Erythroblast (primary cell): ENCODE measurements at regions not wholly inside any gene's neighbourhood (a gene's known extent, or its start where the extent isn't known, plus 50 kb on each side); places are given as distances from the start of the nearest gene placed in this dataset.
"Not testable (repeated sequence)": the region's sequence is repeated elsewhere in the genome, so short reads cannot be mapped to it uniquely, and the experiment has no call there.

ENCODE experiments used
- GATA1 ChIP-seq: IDR thresholded peaks from 2 replicates; pipeline ENCODE4 v1.6.1; 2011; ENCODE audit warnings: low read depth, mild to moderate bottlenecking, control low read depth, low read length, moderate library complexity
- POLR2A ChIP-seq: IDR thresholded peaks from 2 replicates; pipeline ENCODE4 v1.6.1; 2011; ENCODE audit warnings: mild to moderate bottlenecking, low read length

DNA sequence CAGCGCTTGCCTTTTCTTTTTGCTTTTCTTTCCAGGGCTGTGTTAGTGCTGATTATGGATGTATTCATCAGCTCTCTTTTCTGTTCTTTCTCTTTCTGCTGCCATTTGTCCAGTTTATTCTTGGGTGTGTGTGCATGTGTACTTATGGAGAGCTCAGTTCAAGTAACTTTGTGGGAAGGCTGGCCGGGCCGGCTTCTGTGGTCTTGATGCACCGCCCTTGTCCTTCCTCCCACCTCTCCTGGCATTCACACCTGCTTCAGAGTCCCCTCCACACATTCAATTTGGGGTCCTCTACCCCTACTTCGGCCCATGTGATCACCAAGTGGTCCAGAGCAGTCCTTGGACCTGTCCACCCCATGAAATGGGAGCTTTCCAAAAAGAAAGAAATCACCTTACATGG is 202.7 kb downstream of the BCL2L11 start:
- not testable (repeated sequence) for TF ChIP-seq POLR2A, GATA1
